ENCODE measurements at regions not wholly inside any gene's neighbourhood (a gene's known extent, or its start where the extent isn't known, plus 50 kb on each side); places are given as distances from the start of the nearest gene placed in this dataset.

- TF ChIP-seq CTCF (IDR thresholded peaks at IDR 0.05) = no peak
- no peak for TF ChIP-seq ZFX (IDR thresholded peaks at IDR 0.05; ENCODE audit: borderline replicate concordance)
Measured at GRCh38 chr13:111480976-111481375, 160.5 kb downstream of the TEX29 start.
